ENCODE measurements at regions not wholly inside any gene's neighbourhood (a gene's known extent, or its start where the extent isn't known, plus 50 kb on each side); places are given as distances from the start of the nearest gene placed in this dataset.

DNA sequence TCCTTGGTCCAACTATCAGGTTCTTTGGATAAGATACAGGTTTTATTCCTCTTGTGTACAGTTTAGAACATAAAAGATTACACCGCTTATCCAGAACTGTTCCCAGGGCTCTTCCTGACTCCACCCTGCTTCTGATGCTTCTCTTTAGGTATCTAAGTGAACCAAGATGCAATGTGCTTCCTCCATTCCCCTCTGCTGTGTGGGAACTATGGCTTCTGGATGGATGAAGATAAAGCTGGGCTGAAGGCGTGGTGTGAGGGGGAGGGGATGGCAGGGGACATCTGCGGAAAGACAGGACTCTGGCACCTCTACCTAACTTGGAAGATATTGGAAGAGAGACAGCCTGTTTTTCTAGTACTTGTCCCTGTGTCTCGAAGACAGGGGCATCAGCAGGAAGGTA lies 209.9 kb upstream of the TBX20 start:
- Histone ChIP-seq H3K27ac (ENCODE audit: insufficient read depth, low read length) (no peak overlapping the region), H3K4me2 (ENCODE audit: low read depth, low read length) (no peak overlapping the region), H3K36me3 (ENCODE audit: control insufficient read depth, insufficient read depth, low read length) (no peaks in the 10 kb centered on the region), H3K4me3 (ENCODE audit: insufficient read depth, low read depth, low read length) (no peak overlapping the region), H3K14ac (replicated peaks; ENCODE audit: low read depth, low read length) (no peak overlapping the region), H2BK5ac (ENCODE audit: low read depth, low read length, poor library complexity, severe bottlenecking) (no peak overlapping the region), H3K18ac (ENCODE audit: low read depth, low read length) (no peak overlapping the region), H4K8ac (ENCODE audit: low read depth in 2 of 2, low read length in 2 of 2) (no peak overlapping the region), H2AFZ (replicated peaks; ENCODE audit: low read length, poor library complexity) (no peak overlapping the region), H4K91ac (ENCODE audit: insufficient read depth, low read depth, low read length) (no peak overlapping the region), H3K56ac (ENCODE audit: extremely low read depth, insufficient read depth, low read length) (no peak overlapping the region), H2BK20ac (ENCODE audit: low read depth, low read length) (no peak overlapping the region), H3K23ac (ENCODE audit: low read depth, low read length) (no peak overlapping the region), H2AK9ac (replicated peaks; ENCODE audit: low read depth, low read length, poor library complexity) (no peak overlapping the region), H4K20me1 (ENCODE audit: insufficient read depth, low read length) (no peaks in the 10 kb centered on the region), H3K9ac (ENCODE audit: low read depth, low read length) (no peak overlapping the region), H3K9me3 (ENCODE audit: control insufficient read depth, insufficient read depth, low read length) (no peaks in the 10 kb centered on the region), H2AK5ac (ENCODE audit: low read depth, low read length) (no peak overlapping the region), H2BK120ac (ENCODE audit: low read depth, low read length) (no peak overlapping the region), H3K4me1 (ENCODE audit: control insufficient read depth, insufficient read depth, low read length) (no peaks in the 10 kb centered on the region), H3K4ac (ENCODE audit: low read depth, low read length) (no peak overlapping the region), H3K9me1 (ENCODE audit: insufficient read depth, low read length) (no peaks in the 10 kb centered on the region), H3K79me1 (ENCODE audit: low read depth in 1 of 2, low read length in 2 of 2) (no peaks in the 10 kb centered on the region), H2BK15ac (ENCODE audit: low read depth, low read length) (no peak overlapping the region), H3K27me3 (ENCODE audit: control insufficient read depth, insufficient read depth, low read length) (peaks cover 1% of the 10 kb centered on the region; the same call in 1 of the 2 replicates), H4K5ac (ENCODE audit: low read depth, low read length) (no peak overlapping the region)
- ChIA-PET POLR2A (ENCODE audit: unreplicated experiment) (no interaction called here), CTCF (no interaction called here)
- intact Hi-C loops (cut with micrococcal nuclease) (no loop called here), in situ Hi-C loops (cut with MboI; ENCODE audit: low sequenced_read_pairs) (no loop called here), dilution Hi-C loops (cut with HindIII; ENCODE audit: low sequenced_read_pairs, unreplicated experiment) (no loop called here)
- DNase-seq (no peak), ATAC-seq (ENCODE audit: low read depth) (no peak)
- TF ChIP-seq CTCF (conservative IDR thresholded peaks at IDR 0.05; ENCODE audit: low read depth, low read length) (no peak), RFX5 (IDR thresholded peaks at IDR 0.05; ENCODE audit: low read depth, low read length) (no peak), FOS (IDR thresholded peaks at IDR 0.05; ENCODE audit: low read depth, low read length) (no peak), RCOR1 (IDR thresholded peaks at IDR 0.05; ENCODE audit: insufficient replicate concordance, low read length) (no peak), MAFK (IDR thresholded peaks at IDR 0.05; ENCODE audit: low read depth, low read length) (no peak), SMC3 (IDR thresholded peaks at IDR 0.05; ENCODE audit: low read depth, low read length) (no peak), CHD1 (IDR thresholded peaks at IDR 0.05; ENCODE audit: low read depth, low read length) (no peak), NFE2L2 (IDR thresholded peaks at IDR 0.05; ENCODE audit: low read depth, low read length) (no peak), POLR2A (IDR thresholded peaks at IDR 0.05; ENCODE audit: low read depth, low read length) (no peak), RAD21 (IDR thresholded peaks at IDR 0.05; ENCODE audit: low read length) (no peak)
- TF ChIP-seq, protein P1, sequence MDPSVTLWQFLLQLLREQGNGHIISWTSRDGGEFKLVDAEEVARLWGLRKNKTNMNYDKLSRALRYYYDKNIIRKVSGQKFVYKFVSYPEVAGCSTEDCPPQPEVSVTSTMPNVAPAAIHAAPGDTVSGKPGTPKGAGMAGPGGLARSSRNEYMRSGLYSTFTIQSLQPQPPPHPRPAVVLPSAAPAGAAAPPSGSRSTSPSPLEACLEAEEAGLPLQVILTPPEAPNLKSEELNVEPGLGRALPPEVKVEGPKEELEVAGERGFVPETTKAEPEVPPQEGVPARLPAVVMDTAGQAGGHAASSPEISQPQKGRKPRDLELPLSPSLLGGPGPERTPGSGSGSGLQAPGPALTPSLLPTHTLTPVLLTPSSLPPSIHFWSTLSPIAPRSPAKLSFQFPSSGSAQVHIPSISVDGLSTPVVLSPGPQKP (IDR thresholded peaks at IDR 0.05; ENCODE audit: borderline replicate concordance, low read depth, low read length) = no peak
- WGBS, 2 experiments (ENCODE audit: extremely low coverage in 2 of 2, insufficient read length in 1 of 2) = no CpG with 5 or more reads among the region's 4 CpGs
- BruUV-seq (replicated peaks) = no TSS peak

All from IMR-90 (cell line).